NCI-H526 (cell line): ENCODE measurements at regions not wholly inside any gene's neighbourhood (a gene's known extent, or its start where the extent isn't known, plus 50 kb on each side); places are given as distances from the start of the nearest gene placed in this dataset.

Experiments used
- DNase-seq, 2 experiments: peaks; one replicate each; lab custom pipeline; 2025; lab: John Stamatoyannopoulos, UW

DNA sequence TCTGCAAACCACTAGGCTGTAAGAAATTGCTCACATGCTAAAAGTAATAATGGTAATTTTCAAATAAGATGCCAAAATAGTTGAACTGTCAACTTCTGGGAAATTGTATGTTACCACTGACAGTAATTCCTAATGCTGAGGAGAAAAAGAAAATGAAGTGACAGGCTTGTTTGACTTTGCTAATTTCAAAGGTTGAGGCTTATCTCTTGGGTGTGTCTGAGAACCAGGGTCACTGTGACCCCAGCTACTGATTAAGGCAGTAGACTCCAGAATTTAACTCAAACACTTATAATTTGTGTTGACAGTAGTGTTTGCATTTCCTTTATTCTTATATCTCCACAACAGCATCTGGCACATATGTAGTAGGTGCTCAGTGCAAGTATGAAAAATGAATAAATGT lies 74.6 kb upstream of the PDZRN3 start:
- DNase-seq, result no peak

DNA sequence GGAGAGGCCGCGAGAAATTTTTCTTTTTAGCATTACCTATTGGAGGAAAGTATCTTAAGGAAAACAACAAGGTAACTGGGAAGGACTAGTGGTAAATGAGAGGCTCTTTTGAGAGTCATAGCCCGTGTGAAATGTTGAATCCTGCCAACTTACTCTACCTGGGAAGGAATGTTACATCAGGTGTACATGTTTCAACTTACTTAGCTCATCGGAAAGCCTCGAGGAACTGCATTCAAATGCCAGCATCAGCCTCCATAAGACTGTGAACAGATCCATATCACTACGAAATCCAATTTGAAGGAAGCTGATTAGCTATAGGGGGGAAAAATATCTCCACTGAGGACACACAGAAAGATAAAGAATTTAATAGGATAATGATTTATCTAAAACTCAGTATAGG lies 72.3 kb upstream of the PDZRN3 start:
- no peak for DNase-seq

DNA sequence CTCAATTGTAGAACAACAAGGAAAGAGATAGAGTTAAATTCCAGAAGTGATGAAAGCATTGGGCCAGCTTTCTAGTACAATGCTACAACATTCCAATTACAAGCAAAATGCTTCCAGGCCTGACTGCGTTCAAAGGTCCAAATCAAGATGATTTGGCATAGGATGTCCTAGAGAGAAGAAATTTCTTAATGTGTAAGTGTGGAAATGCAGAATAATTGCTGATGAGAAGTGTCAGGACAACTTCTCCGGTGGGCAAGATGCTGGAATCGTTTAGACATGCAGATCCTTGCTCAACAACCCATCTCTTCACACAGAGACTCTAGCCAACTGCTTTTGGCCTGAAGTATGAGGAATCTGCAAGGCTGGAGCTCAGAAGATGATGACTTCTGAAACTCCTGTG lies 71.1 kb upstream of the PDZRN3 start:
- no peak for DNase-seq

DNA sequence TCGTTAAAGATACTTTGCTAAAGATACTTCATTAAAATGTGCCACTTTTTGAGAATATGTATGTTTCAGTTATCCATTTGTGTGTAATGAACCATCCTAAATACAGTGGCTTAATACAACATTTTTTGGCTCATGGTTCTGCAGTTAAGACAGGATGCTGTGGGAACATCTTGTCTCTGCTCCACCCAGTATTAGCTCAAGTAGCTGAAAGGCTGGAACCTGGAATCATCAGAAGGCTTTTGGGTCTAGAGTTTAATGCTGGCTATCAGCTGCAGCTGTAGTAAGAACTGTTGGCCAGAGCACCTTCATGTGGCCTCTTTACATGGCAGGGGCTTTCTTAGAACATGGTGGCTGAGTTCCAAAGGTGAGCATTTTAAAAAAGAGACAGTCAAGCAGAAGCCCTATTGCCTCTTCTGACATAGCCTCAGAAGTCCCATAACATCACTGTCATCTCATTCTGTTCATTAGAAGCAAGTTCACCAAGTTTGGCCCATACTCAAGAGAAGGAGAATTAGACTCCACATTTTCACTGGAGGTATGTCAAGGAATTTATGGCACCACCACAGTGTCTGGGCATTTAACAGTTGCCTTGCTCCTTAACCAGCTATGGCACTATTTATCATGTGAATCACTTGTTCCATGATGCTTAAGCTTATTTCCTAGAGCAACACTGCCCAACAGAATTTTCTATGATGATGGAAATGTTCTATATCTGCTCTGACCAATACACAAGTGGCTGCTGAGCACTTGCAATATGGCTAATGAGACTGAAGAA lies 70.4 kb upstream of the PDZRN3 start:
- no peak for DNase-seq

DNA sequence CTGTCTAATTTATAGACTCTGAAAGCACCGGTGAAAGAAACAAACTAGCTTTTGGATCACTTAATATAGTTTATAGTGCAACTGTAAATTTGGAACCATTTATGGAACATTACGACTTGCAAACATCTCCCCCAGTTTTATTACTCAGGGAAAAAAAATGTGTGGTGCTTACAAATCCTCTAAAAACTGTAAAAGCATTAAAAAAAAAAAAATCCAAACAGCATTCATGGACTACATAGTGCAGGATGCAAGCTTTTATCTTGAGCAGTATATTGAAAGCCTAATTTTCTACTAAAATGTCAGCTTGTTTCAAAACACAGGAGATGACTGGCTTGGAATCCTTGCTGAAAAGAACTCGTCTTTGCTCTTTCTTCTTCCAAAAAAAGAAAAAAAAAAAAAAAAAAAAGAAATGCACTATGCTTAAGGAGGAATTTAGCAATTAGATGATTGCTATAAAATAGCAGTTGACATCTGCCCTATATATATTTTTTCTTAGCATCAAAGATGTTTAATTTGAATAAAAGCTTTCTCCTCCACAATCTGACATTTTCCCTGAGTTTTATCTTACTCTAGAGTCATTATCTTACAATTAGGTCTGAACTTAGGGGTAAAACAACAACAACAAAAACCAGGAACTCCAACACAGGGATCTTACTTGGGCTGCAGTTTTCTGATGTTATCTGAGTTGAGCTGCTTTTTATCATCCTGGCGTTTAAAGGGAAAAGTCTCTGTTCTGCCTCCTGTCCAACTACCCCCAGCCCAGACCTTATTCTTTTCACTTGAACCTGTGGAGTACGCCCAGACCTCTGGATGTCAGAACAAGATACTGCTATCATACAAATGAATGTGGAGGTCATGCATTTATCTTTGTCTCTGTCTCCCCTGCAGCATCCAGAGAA lies 62.6 kb upstream of the PDZRN3 start:
- DNase-seq, result no peak

DNA sequence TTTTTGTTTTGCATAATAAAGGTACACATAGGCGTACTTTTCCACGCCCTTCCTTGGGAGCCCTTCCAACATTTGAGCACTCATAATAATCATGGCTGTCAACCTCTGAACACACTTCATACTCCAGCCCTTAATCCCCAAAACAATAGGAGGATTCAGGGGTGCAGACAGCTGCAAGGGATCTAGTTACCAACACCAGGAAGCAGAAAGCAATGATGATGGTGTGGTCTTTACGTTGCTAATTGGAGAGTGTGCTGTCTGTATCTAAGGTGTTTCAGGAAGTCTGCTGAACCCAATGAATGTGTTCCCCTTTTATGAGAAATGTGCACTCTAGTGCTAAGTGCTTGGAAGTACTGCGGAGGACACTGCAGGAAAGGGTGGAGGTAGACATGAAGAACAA lies 60.3 kb upstream of the PDZRN3 start:
- peak; percentile 74 to 88 for DNase-seq

DNA sequence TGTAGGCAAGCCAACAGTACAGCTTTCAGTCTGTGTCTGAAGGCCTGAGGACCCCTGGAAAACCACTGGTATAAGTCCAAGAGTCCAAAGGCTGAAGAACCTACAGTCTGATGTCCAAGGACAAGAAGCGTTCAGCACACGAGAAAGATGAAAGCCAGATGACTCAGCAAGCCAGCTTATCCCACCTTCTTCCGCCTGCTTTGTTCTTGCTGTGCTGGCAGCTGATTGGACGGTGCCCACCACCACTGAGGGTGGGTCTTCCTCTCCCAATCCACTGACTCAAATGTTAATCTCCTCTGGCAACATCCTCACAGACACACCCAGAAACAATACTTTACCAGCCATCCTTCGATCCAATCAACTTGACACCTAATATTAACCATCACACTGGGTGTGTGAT lies 59.0 kb upstream of the PDZRN3 start:
- DNase-seq, result no peak

DNA sequence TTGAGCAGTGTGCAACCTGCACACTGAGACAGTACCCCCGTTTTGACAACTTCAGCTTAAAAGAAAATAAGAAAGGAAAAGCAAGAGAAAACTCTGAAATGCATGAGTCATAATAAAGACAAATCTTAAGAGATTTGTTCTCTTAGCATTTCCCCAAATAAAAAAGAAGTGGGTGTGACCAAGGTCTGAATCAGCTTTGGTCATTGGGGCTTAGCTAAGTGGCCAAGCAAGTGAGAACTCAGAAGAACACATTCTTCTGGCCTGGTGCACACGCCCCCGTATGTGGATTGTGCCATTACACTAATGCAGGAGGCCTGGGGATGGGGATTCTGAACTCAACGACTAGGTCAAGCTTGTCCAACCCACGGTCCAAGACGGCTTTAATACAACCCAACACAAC lies 56.9 kb upstream of the PDZRN3 start:
- no peak for DNase-seq

DNA sequence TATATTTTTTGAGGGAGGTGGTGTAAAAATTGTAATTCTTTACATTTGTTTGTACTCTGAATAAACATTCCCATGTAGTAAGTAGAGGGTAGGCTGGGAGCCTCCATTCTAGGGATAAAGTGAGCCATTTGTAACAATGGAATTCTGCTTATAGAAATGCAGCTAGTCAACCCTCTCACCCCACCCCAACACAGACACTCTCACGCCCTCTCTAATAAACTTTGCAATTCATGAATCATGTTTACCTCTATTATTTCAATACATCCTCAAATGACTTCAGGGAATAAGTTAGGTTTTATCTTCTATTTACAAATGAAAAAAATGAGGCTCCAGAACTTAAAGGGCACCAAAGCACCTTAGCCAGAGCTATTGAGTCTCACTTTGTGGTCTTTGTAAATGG lies 56.5 kb upstream of the PDZRN3 start:
- no peak for DNase-seq

DNA sequence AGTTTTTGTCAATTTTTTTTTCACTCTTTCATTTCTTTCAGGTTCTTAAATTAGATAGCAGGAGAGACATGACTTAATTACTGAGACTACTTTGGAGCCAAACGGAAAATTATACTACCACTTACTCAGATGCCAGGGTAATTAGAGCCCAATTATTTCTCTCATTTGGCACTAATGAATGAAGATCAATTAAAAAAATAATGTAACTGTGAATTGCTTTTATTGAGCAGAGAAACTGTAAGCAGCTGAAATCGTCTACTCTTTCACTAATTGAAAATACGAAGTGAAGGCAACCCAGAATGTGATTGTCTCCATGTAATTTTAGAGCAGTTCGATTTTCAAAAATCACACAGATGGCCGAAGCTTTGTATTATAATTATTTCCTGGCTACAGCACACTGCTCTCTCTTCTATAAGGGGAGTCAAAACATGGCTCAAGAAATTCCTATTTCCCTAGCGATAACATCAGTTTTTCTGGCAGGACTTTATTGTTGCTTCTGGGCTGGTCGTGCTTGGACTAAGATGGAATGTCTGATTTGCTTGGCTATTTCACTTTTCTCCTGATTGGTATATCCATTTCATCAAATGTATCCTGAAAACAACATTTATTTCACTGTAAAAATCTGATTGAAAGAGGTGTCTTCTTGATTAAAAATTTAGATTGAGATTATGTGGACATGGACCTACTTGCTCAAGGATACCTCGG lies 55.8 kb upstream of the PDZRN3 start:
- no peak for DNase-seq

DNA sequence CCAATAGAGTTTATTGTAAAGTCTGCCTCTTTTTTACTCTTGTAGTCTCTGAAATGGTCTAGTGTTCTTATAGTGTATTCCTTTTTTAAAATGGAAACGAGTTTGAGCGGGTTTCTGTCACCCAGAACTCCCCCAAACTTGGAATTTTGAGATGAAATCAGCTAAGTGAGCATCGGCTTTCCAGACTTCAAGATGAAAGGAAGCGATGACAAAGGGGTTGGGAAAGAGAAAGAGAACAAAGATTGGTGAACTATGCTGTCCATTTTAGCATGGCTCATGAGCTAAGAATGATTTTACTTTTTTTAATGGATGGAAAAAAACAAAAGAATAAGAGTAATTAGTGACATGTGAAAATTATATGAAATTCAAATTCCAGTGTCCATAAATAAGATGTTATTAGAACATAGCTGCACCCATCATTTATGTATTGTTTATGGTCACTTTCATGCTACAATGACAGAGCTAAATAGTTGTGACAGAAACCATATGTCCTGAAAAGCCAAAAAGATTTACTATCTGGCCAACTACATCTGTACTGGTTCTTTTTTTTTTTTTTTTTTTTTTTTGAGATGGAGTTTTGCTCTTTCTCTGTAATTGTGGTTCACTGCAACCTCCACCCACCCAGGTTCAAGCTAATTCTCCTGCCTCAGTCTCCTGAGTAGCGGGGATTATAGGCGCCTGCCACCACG lies 52.7 kb upstream of the PDZRN3 start:
- no peak for DNase-seq
